GM18520 (cell line): ENCODE measurements at regions not wholly inside any gene's neighbourhood (a gene's known extent, or its start where the extent isn't known, plus 50 kb on each side); places are given as distances from the start of the nearest gene placed in this dataset.

Experiments
- ATAC-seq: cut with Tn5 transposase; IDR thresholded peaks from one replicate; pipeline ENCODE4 v1.9.1; 2021; ENCODE audit not compliant: unreplicated experiment

GRCh38 chr20:24894488-24894887 lies 54.6 kb upstream of the CST7 start:
- no peak for ATAC-seq

GRCh38 chr20:24894967-24895366 lies 54.1 kb upstream of the CST7 start:
- ATAC-seq: no peak

DNA sequence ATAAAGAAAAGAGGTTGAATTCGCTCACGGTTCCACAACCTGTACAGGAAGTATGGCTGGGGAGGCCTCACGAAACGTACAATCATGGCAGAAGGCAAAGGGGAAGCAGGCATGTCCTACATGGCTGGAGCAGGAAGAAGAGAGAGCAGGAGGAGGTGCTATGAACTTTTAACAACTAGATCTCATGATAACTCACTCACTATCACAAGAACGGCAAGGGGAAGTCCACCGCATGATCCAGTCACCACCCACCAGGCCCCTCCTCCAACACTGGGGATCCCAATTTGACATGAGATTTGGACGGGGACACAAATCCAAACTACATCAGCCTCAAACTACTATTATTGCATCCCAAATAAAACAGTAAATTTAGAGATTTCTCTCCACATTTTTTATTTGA lies 53.6 kb upstream of the CST7 start:
- no peak for ATAC-seq

- ATAC-seq: no peak
Measured at GRCh38 chr20:24895898-24896658, 53.0 kb upstream of the CST7 start.

DNA sequence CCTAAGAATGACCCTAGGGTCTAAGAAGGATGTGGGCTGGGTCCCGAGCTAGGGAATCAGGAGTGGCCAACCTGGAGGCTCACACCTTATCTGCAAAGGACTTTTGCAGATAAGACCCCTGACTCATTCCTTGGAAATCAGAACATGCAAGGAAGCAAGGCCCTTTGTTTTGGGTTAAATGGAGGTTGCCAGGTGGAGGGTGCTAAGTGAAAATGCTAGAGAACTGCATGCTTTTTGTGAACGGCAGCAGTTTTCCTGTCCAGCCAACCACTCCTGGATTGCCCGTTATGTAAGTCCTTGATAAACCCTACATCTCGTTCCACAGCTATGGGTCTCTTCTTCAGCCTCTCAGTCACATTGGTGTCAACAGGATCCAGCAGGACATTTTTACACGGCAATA lies 52.1 kb upstream of the CST7 start:
- no peak for ATAC-seq

DNA sequence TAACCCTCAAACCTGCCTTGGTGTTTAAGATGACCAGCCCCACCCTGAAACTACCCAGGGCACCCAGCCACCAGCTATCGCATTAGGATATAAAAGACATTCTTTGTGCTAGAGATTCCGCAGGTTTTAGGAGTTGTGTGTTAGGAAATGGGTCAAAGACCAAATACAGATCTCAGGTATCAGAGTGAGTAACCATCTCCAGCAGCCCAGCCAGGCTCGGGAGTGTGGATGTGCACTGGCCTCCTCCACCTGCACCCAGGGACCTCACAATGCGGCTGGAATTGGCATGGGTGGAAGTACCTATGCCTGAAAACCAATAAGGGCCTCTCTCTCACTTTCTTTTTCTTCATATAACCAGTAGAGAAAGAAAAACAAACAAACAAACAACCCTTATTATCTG lies 51.1 kb upstream of the CST7 start:
- no peak for ATAC-seq

- no peak for ATAC-seq
Measured at GRCh38 chr20:24899153-24899552, 49.9 kb upstream of the CST7 start.
